Thymus (tissue), 11 donors: ENCODE measurements at regions not wholly inside any gene's neighbourhood (a gene's known extent, or its start where the extent isn't known, plus 50 kb on each side); places are given as distances from the start of the nearest gene placed in this dataset.

Experiments used
- DNase-seq, 9 donors: peaks; one replicate each; pipeline ENCODE4 v3.0.0-alpha.2; 2013; ENCODE audit warnings: low spot score in 9 of 9, low read depth in 6 of 9, missing footprints in 1 of 9
- H3K27ac ChIP-seq, 2 donors: one replicate each; pipeline ENCODE4 v1.5.1; 2013; ENCODE audit warnings: control low read depth in 1 of 2, low read depth in 1 of 2, low read length in 1 of 2, mild to moderate bottlenecking in 1 of 2, moderate library complexity in 1 of 2
- H3K27me3 ChIP-seq, 2 donors: one replicate each; pipeline ENCODE4 v1.5.1; 2013; ENCODE audit warnings: low read length in 1 of 2; ENCODE audit not compliant: control insufficient read depth in 2 of 2, insufficient read depth in 1 of 2
- H3K36me3 ChIP-seq, 2 donors: one replicate each; pipeline ENCODE4 v1.5.1; 2013; ENCODE audit warnings: low read length in 1 of 2, mild to moderate bottlenecking in 1 of 2, moderate library complexity in 1 of 2; ENCODE audit not compliant: control insufficient read depth in 2 of 2, insufficient read depth in 2 of 2
- H3K4me1 ChIP-seq, 2 donors: one replicate each; pipeline ENCODE4 v1.5.1; 2013; ENCODE audit warnings: low read length in 2 of 2; ENCODE audit not compliant: control insufficient read depth in 2 of 2, insufficient read depth in 2 of 2
- H3K4me3 ChIP-seq, 2 donors: one replicate each; pipeline ENCODE4 v1.5.1; 2013; ENCODE audit warnings: low read length in 2 of 2, control low read depth in 1 of 2, mild to moderate bottlenecking in 1 of 2
- H3K9me3 ChIP-seq, 2 donors: one replicate each; pipeline ENCODE4 v1.5.1; 2013; ENCODE audit warnings: low read length in 1 of 2, mild to moderate bottlenecking in 1 of 2; ENCODE audit not compliant: control insufficient read depth in 2 of 2, insufficient read depth in 1 of 2
- WGBS: extraction: QIAGEN DNeasy Blood & Tissue Kit; methylation state at CpG from one replicate; pipeline ENCODE4 v1.1.7; 2013; 5-methylcytosine and 5-hydroxymethylcytosine counted together
- donor health status: healthy.

- H3K4me1 ChIP-seq = no peaks in the 10 kb centered on the region
- H3K4me3 ChIP-seq = no peak overlapping the region
- no peaks in the 10 kb centered on the region for H3K36me3 ChIP-seq
- peak in 1 of 9 donors; percentile 11 for DNase-seq
- peaks cover 0 to 2% of the 10 kb centered on the region in 2 donors for H3K27me3 ChIP-seq
- H3K9me3 ChIP-seq = no peaks in the 10 kb centered on the region
- H3K27ac ChIP-seq = no peak overlapping the region
- WGBS = 93% methylated on average over 12 of the region's 12 CpGs
Measured at GRCh38 chr22:47610281-47610680, 847.8 kb downstream of the TBC1D22A start.

- peaks cover 0 to 2% of the 10 kb centered on the region in 2 donors for H3K27me3 ChIP-seq
- 78% methylated on average over 13 of the region's 13 CpGs for WGBS
Measured at GRCh38 chr22:47609653-47610052, 847.2 kb downstream of the TBC1D22A start.

GRCh38 chr22:47608421-47608820, 846.0 kb downstream of the TBC1D22A start:
- no peak for DNase-seq
- Histone ChIP-seq H3K4me3 (no peak overlapping the region), H3K27ac (no peak overlapping the region), H3K36me3 (no peaks in the 10 kb centered on the region), H3K27me3 (peaks cover 0 to 2% of the 10 kb centered on the region in 2 donors), H3K4me1 (no peaks in the 10 kb centered on the region), H3K9me3 (no peaks in the 10 kb centered on the region)
- 84% methylated on average over 3 of the region's 3 CpGs for WGBS

More at GRCh38 chr22:47609653-47610052, 847.2 kb downstream of the TBC1D22A start:
- no peak for DNase-seq
- H3K4me1 ChIP-seq = no peaks in the 10 kb centered on the region
- no peaks in the 10 kb centered on the region for H3K36me3 ChIP-seq
- no peaks in the 10 kb centered on the region for H3K9me3 ChIP-seq
- no peak overlapping the region for H3K27ac ChIP-seq
- H3K4me3 ChIP-seq = no peak overlapping the region

- 93% methylated on average over 7 of the region's 7 CpGs for WGBS
- Histone ChIP-seq H3K27me3 (peaks cover 0 to 2% of the 10 kb centered on the region in 2 donors), H3K4me1 (no peaks in the 10 kb centered on the region), H3K27ac (no peak overlapping the region), H3K4me3 (no peak overlapping the region), H3K36me3 (no peaks in the 10 kb centered on the region), H3K9me3 (no peaks in the 10 kb centered on the region)
- no peak for DNase-seq
Measured at GRCh38 chr22:47607486-47607885, 845.0 kb downstream of the TBC1D22A start.

GRCh38 chr22:47606426-47606825, 844.0 kb downstream of the TBC1D22A start:
- 93% methylated on average over 9 of the region's 9 CpGs for WGBS
- no peak for DNase-seq

GRCh38 chr22:47605886-47606285, 843.4 kb downstream of the TBC1D22A start:
- 86% methylated on average over 5 of the region's 5 CpGs for WGBS
- DNase-seq = no peak
- H3K27me3 ChIP-seq = no peaks in the 10 kb centered on the region
- no peak overlapping the region for H3K27ac ChIP-seq
- no peaks in the 10 kb centered on the region for H3K9me3 ChIP-seq
- no peaks in the 10 kb centered on the region for H3K4me1 ChIP-seq
- H3K36me3 ChIP-seq = no peaks in the 10 kb centered on the region
- no peak overlapping the region for H3K4me3 ChIP-seq

More at GRCh38 chr22:47606426-47606825, 844.0 kb downstream of the TBC1D22A start:
- Histone ChIP-seq H3K4me3 (no peak overlapping the region), H3K36me3 (no peaks in the 10 kb centered on the region), H3K9me3 (no peaks in the 10 kb centered on the region), H3K4me1 (no peaks in the 10 kb centered on the region), H3K27me3 (no peaks in the 10 kb centered on the region), H3K27ac (no peak overlapping the region)

GRCh38 chr22:47605441-47605840, 843.0 kb downstream of the TBC1D22A start:
- H3K27me3 ChIP-seq = no peaks in the 10 kb centered on the region
- DNase-seq = no peak
- H3K4me1 ChIP-seq = no peaks in the 10 kb centered on the region
- no peaks in the 10 kb centered on the region for H3K36me3 ChIP-seq
- WGBS = 85% methylated on average over 15 of the region's 15 CpGs
- H3K4me3 ChIP-seq = no peak overlapping the region
- no peak overlapping the region for H3K27ac ChIP-seq
- no peaks in the 10 kb centered on the region for H3K9me3 ChIP-seq

GRCh38 chr22:47604563-47604962, 842.1 kb downstream of the TBC1D22A start:
- H3K4me1 ChIP-seq = no peaks in the 10 kb centered on the region
- no peaks in the 10 kb centered on the region for H3K27me3 ChIP-seq
- H3K9me3 ChIP-seq = no peaks in the 10 kb centered on the region
- H3K27ac ChIP-seq = no peak overlapping the region
- no peaks in the 10 kb centered on the region for H3K36me3 ChIP-seq
- WGBS = 84% methylated on average over 3 of the region's 3 CpGs
- no peak overlapping the region for H3K4me3 ChIP-seq
- no peak for DNase-seq

GRCh38 chr22:47602732-47603131, 840.3 kb downstream of the TBC1D22A start:
- DNase-seq = no peak
- no peak overlapping the region for H3K4me3 ChIP-seq

GRCh38 chr22:47601666-47602065, 839.2 kb downstream of the TBC1D22A start:
- no peaks in the 10 kb centered on the region for H3K27me3 ChIP-seq
- H3K4me3 ChIP-seq = no peak overlapping the region
- no peak overlapping the region for H3K27ac ChIP-seq
- H3K36me3 ChIP-seq = no peaks in the 10 kb centered on the region
- 86% methylated on average over 10 of the region's 10 CpGs for WGBS
- no peaks in the 10 kb centered on the region for H3K9me3 ChIP-seq
- no peaks in the 10 kb centered on the region for H3K4me1 ChIP-seq
- DNase-seq = no peak

More at GRCh38 chr22:47602732-47603131, 840.3 kb downstream of the TBC1D22A start:
- Histone ChIP-seq H3K27ac (no peak overlapping the region), H3K4me1 (no peaks in the 10 kb centered on the region), H3K27me3 (no peaks in the 10 kb centered on the region), H3K9me3 (no peaks in the 10 kb centered on the region), H3K36me3 (no peaks in the 10 kb centered on the region)
- 97% methylated on average over 3 of the region's 3 CpGs for WGBS
